HG03175 (cell line): ENCODE measurements at regions not wholly inside any gene's neighbourhood (a gene's known extent, or its start where the extent isn't known, plus 50 kb on each side); places are given as distances from the start of the nearest gene placed in this dataset.
"Not testable (repeated sequence)": the region's sequence is repeated elsewhere in the genome, so short reads cannot be mapped to it uniquely, and the experiment has no call there.

Source experiments
- ATAC-seq: cut with Tn5 transposase; IDR thresholded peaks from one replicate; pipeline ENCODE4 v1.9.1; 2021; ENCODE audit warnings: mild to moderate bottlenecking, moderate library complexity; ENCODE audit not compliant: unreplicated experiment

- ATAC-seq: no peak
Measured at GRCh38 chr2:64742678-64743077, 89.0 kb upstream of the SERTAD2 start.

GRCh38 chr2:64743739-64744330, 90.1 kb upstream of the SERTAD2 start:
- ATAC-seq: no peak

GRCh38 chr2:64745562-64745961, 91.8 kb upstream of the SERTAD2 start:
- ATAC-seq: no peak

GRCh38 chr2:64747690-64748091, 94.0 kb upstream of the SERTAD2 start:
- ATAC-seq: not testable (repeated sequence)

GRCh38 chr2:64748147-64748546, 94.4 kb upstream of the SERTAD2 start:
- no peak for ATAC-seq

GRCh38 chr2:64748561-64748960, 94.8 kb upstream of the SERTAD2 start:
- no peak for ATAC-seq

GRCh38 chr2:64749446-64749845, 95.7 kb upstream of the SERTAD2 start:
- no peak for ATAC-seq

GRCh38 chr2:64750001-64750816, 96.5 kb upstream of the SERTAD2 start:
- ATAC-seq: no peak

GRCh38 chr2:64750817-64751285, 97.1 kb upstream of the SERTAD2 start:
- peak; percentile 90 for ATAC-seq

- peak; percentile 83 for ATAC-seq
Measured at GRCh38 chr2:64751286-64752260, 97.9 kb upstream of the SERTAD2 start.

GRCh38 chr2:64753399-64753798, 99.7 kb upstream of the SERTAD2 start:
- no peak for ATAC-seq

- no peak for ATAC-seq
Measured at GRCh38 chr2:64754570-64754969, 100.9 kb upstream of the SERTAD2 start.

GRCh38 chr2:64757126-64757525, 103.4 kb upstream of the SERTAD2 start:
- ATAC-seq: no peak

- no peak for ATAC-seq
Measured at GRCh38 chr2:64760128-64760527, 106.4 kb upstream of the SERTAD2 start.

GRCh38 chr2:64762301-64762997, 108.7 kb upstream of the SERTAD2 start:
- ATAC-seq: no peak

- ATAC-seq: no peak
Measured at GRCh38 chr2:64763126-64763525, 109.4 kb upstream of the SERTAD2 start.

- ATAC-seq: no peak
Measured at GRCh38 chr2:64765160-64765805, 111.6 kb upstream of the SERTAD2 start.

- ATAC-seq: no peak
Measured at GRCh38 chr2:64766841-64767669, 113.3 kb upstream of the SERTAD2 start.
